ENCODE measurements at regions not wholly inside any gene's neighbourhood (a gene's known extent, or its start where the extent isn't known, plus 50 kb on each side); places are given as distances from the start of the nearest gene placed in this dataset.

DNA sequence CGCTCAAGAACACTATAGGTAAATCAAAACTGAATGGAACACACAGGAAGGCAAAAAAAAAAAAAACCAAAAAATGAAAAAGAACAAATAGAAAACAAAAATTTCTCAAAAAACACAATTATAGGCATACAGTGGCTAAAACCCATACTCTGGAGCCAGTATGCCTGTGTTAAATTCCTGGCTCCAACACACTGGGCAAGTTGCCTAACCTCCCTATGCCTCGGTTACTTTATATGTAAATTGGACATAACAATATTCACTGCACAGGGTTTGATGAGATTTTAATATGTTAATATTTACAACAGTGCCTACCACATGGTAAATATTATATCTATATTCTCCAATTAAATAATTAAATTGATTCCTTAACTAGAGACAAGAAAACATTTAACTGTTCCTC lies 217.1 kb downstream of the HTR7 start:
- TF ChIP-seq, protein P1, sequence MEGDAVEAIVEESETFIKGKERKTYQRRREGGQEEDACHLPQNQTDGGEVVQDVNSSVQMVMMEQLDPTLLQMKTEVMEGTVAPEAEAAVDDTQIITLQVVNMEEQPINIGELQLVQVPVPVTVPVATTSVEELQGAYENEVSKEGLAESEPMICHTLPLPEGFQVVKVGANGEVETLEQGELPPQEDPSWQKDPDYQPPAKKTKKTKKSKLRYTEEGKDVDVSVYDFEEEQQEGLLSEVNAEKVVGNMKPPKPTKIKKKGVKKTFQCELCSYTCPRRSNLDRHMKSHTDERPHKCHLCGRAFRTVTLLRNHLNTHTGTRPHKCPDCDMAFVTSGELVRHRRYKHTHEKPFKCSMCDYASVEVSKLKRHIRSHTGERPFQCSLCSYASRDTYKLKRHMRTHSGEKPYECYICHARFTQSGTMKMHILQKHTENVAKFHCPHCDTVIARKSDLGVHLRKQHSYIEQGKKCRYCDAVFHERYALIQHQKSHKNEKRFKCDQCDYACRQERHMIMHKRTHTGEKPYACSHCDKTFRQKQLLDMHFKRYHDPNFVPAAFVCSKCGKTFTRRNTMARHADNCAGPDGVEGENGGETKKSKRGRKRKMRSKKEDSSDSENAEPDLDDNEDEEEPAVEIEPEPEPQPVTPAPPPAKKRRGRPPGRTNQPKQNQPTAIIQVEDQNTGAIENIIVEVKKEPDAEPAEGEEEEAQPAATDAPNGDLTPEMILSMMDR (IDR thresholded peaks at IDR 0.05; ENCODE audit: low read depth, low read length, missing input control) = no peak
- no peak for TF ChIP-seq RAD21 (IDR thresholded peaks at IDR 0.05)
